OCI-LY1 (cell line): ENCODE measurements at regions not wholly inside any gene's neighbourhood (a gene's known extent, or its start where the extent isn't known, plus 50 kb on each side); places are given as distances from the start of the nearest gene placed in this dataset.

Experiments
- H2AFZ ChIP-seq: fragments of 200-600 bp; sonication (generic), shearing (Covaris generic); 2 replicates; pipeline ENCODE4 v1.6.0; 2014; ENCODE audit warnings: antibody characterized with exemption, mild to moderate bottlenecking, low read length
- H3F3A ChIP-seq: fragments of 200-600 bp; sonication (generic), shearing (Covaris generic); 2 replicates; pipeline ENCODE4 v1.6.0; 2014; ENCODE audit warnings: mild to moderate bottlenecking, antibody characterized with exemption, low read length, moderate library complexity; ENCODE audit not compliant: insufficient read depth
- H3K27ac ChIP-seq: fragments of 200-600 bp; sonication (generic); 2 replicates; pipeline ENCODE4 v1.5.1; 2014; ENCODE audit warnings: low read length, mixed run types, mild to moderate bottlenecking, low read depth; ENCODE audit not compliant: poor library complexity, severe bottlenecking
- H3K27me3 ChIP-seq: fragments of 200-600 bp; sonication (generic); 2 replicates; pipeline ENCODE4 v1.6.0; 2014; ENCODE audit warnings: antibody characterized with exemption, mild to moderate bottlenecking, low read length, moderate library complexity; ENCODE audit not compliant: insufficient read depth
- H3K36me3 ChIP-seq: fragments of 200-600 bp; sonication (generic); 2 replicates; pipeline ENCODE4 v1.6.1; 2014; ENCODE audit warnings: mild to moderate bottlenecking, antibody characterized with exemption, low read length, moderate library complexity, mixed read lengths; ENCODE audit not compliant: insufficient read depth
- H3K4me1 ChIP-seq: fragments of 200-600 bp; sonication (generic); 2 replicates; pipeline ENCODE4 v1.5.1; 2014; ENCODE audit warnings: mild to moderate bottlenecking, low read length, moderate library complexity; ENCODE audit not compliant: insufficient read depth, severe bottlenecking
- H3K4me2 ChIP-seq: fragments of 200-600 bp; sonication (generic), shearing (Covaris generic); 2 replicates; pipeline ENCODE4 v1.6.1; 2014; ENCODE audit warnings: low read length
- H3K4me3 ChIP-seq: fragments of 200-600 bp; sonication (generic); 2 replicates; pipeline ENCODE4 v1.5.1; 2014; ENCODE audit warnings: low read length, low read depth, mild to moderate bottlenecking, mixed read lengths; ENCODE audit not compliant: poor library complexity, severe bottlenecking
- H3K79me2 ChIP-seq: fragments of 200-600 bp; shearing (Covaris generic); 2 replicates; pipeline ENCODE4 v1.6.1; 2016; ENCODE audit warnings: mixed run types, low read length, mixed read lengths; ENCODE audit not compliant: insufficient read depth
- H3K9ac ChIP-seq: fragments of 200-600 bp; sonication (generic), shearing (Covaris generic); 2 replicates; pipeline ENCODE4 v1.6.1; 2014; ENCODE audit warnings: mild to moderate bottlenecking, low read length, mixed read lengths
- H3K9me2 ChIP-seq: fragments of 200-600 bp; sonication (generic), shearing (Covaris generic); 2 replicates; pipeline ENCODE4 v1.6.1; 2014; ENCODE audit warnings: low read depth, mild to moderate bottlenecking, low read length, mixed read lengths
- H3K9me3 ChIP-seq: fragments of 200-600 bp; shearing (Covaris generic); 2 replicates; pipeline ENCODE4 v1.6.1; 2014; ENCODE audit warnings: low read length, mixed read lengths
- H4K20me1 ChIP-seq: fragments of 200-600 bp; sonication (generic), shearing (Covaris generic); 2 replicates; pipeline ENCODE4 v1.6.0; 2016; ENCODE audit warnings: mild to moderate bottlenecking, low read length; ENCODE audit not compliant: insufficient read depth
- EZH2 ChIP-seq: fragments of 200-600 bp; sonication (generic), shearing (Covaris generic); IDR thresholded peaks from 2 replicates; pipeline ENCODE4 v1.8.0; 2017; ENCODE audit warnings: borderline replicate concordance, mixed run types, mild to moderate bottlenecking, antibody characterized with exemption, low read length, moderate library complexity, mixed read lengths
- TF ChIP-seq, protein P1 (sequence below): fragments of 200-600 bp; sonication (generic), shearing (Covaris generic); IDR thresholded peaks from 2 replicates; pipeline ENCODE4 v1.5.1; 2017; ENCODE audit warnings: mild to moderate bottlenecking, antibody characterized with exemption, low read length, moderate library complexity, mixed read lengths

DNA sequence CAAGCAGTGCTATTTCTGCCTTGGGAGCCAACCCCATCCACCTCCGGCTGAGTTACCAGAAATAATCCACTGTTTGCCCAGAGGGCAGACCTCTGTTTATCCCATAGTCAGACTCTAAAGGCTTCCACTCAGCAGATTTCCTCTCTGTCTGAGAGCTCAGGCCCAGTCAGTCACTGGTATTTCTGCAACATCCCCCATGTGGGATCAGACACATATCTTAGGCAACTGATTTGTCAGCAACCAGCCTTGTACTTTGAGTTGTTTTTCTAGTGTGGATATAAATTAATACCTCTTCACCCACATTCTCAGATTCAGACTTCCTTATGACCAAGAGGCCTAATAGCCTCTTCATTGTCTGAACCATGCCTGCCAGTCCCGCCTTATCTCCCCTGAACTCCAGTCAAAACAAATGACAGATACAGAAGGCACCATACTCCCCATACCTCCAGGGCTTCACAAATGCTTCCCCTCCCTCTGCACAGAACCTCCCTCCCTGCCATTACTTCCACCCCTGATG is 193.6 kb downstream of the FAM76B start:
- Histone ChIP-seq H3F3A (no peaks in the 10 kb centered on the region), H4K20me1 (no peaks in the 10 kb centered on the region), H3K4me3 (no peak overlapping the region), H3K9me2 (no peaks in the 10 kb centered on the region), H3K79me2 (no peaks in the 10 kb centered on the region), H3K4me1 (no peaks in the 10 kb centered on the region), H3K9me3 (no peaks in the 10 kb centered on the region), H3K36me3 (no peaks in the 10 kb centered on the region), H3K4me2 (no peak overlapping the region), H3K9ac (no peak overlapping the region), H2AFZ (no peak overlapping the region), H3K27me3 (no peaks in the 10 kb centered on the region), H3K27ac (no peak overlapping the region)
- TF ChIP-seq, protein P1, sequence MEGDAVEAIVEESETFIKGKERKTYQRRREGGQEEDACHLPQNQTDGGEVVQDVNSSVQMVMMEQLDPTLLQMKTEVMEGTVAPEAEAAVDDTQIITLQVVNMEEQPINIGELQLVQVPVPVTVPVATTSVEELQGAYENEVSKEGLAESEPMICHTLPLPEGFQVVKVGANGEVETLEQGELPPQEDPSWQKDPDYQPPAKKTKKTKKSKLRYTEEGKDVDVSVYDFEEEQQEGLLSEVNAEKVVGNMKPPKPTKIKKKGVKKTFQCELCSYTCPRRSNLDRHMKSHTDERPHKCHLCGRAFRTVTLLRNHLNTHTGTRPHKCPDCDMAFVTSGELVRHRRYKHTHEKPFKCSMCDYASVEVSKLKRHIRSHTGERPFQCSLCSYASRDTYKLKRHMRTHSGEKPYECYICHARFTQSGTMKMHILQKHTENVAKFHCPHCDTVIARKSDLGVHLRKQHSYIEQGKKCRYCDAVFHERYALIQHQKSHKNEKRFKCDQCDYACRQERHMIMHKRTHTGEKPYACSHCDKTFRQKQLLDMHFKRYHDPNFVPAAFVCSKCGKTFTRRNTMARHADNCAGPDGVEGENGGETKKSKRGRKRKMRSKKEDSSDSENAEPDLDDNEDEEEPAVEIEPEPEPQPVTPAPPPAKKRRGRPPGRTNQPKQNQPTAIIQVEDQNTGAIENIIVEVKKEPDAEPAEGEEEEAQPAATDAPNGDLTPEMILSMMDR: no peak
- TF ChIP-seq EZH2: no peak

DNA sequence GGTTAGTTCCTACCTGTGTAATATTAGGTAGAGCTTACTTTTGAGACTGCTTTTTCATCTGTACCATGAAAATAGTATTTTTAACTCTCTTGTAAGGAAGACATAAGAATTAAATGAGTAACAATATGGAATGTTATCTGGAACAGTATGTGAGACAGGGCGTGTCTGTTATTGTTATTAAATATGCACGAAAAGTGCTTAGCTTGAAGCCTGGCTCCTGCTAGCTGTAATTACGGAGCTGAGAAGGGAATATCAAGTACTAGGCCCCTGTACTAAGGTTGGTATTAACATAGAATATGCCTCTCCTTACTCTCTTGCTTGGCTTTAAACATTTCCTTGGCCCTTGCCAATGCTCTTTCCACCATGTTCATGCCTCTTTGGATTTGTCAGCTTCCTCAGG is 194.0 kb downstream of the FAM76B start:
- no peak overlapping the region for H3K4me3 ChIP-seq
- H3K27ac ChIP-seq: no peak overlapping the region
- H3K9ac ChIP-seq: no peak overlapping the region
- H4K20me1 ChIP-seq: no peaks in the 10 kb centered on the region
- H3K27me3 ChIP-seq: no peaks in the 10 kb centered on the region
- H2AFZ ChIP-seq: no peak overlapping the region
- H3K9me2 ChIP-seq: no peaks in the 10 kb centered on the region
- no peaks in the 10 kb centered on the region for H3K9me3 ChIP-seq
- no peak overlapping the region for H3K4me2 ChIP-seq
- TF ChIP-seq, protein P1: no peak
- TF ChIP-seq EZH2: no peak
- H3K4me1 ChIP-seq: no peaks in the 10 kb centered on the region
- H3K36me3 ChIP-seq: no peaks in the 10 kb centered on the region
- no peaks in the 10 kb centered on the region for H3F3A ChIP-seq
- no peaks in the 10 kb centered on the region for H3K79me2 ChIP-seq

DNA sequence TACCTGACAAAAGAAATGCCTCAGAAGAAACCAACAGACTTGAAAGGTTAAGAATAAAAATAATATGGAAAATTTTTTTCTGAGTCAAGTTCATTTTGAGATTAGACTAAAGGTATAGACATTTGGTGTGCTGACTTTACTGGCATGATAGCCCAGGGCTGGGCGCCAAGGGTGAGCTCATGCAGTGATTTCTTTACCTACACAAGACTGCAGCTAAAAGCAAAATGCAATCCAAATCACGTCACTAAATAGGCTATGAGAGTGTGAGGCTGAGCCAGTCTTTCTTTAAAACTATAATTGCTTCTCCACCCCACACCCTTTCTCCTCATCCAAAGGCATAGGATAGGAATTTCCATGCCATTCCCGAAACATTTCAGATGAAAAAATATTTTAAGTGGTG is 196.5 kb downstream of the FAM76B start:
- no peak overlapping the region for H3K9ac ChIP-seq
- H3K27ac ChIP-seq: no peak overlapping the region
- H3K9me3 ChIP-seq: no peaks in the 10 kb centered on the region
- no peaks in the 10 kb centered on the region for H4K20me1 ChIP-seq
- no peaks in the 10 kb centered on the region for H3K36me3 ChIP-seq
- H3K79me2 ChIP-seq: no peaks in the 10 kb centered on the region
- no peaks in the 10 kb centered on the region for H3K4me1 ChIP-seq
- no peak overlapping the region for H2AFZ ChIP-seq
- no peaks in the 10 kb centered on the region for H3K27me3 ChIP-seq
- H3K4me2 ChIP-seq: no peak overlapping the region
- H3F3A ChIP-seq: no peaks in the 10 kb centered on the region
- TF ChIP-seq, protein P1: no peak
- TF ChIP-seq EZH2: no peak
- H3K4me3 ChIP-seq: no peak overlapping the region
- H3K9me2 ChIP-seq: no peaks in the 10 kb centered on the region
